CD4-positive, alpha-beta T cell treated with Interleukin-17A for 4 hours (primary cell): ENCODE measurements at regions not wholly inside any gene's neighbourhood (a gene's known extent, or its start where the extent isn't known, plus 50 kb on each side); places are given as distances from the start of the nearest gene placed in this dataset.
"Not testable (repeated sequence)": the region's sequence is repeated elsewhere in the genome, so short reads cannot be mapped to it uniquely, and the experiment has no call there.

Experiments used
- DNase-seq: peaks from one replicate; pipeline ENCODE4 v3.0.0-alpha.2; 2020; ENCODE audit warnings: mixed read lengths

GRCh38 chr7:148472406-148472805, 118.2 kb upstream of the C7orf33 start:
- DNase-seq: no peak

DNA sequence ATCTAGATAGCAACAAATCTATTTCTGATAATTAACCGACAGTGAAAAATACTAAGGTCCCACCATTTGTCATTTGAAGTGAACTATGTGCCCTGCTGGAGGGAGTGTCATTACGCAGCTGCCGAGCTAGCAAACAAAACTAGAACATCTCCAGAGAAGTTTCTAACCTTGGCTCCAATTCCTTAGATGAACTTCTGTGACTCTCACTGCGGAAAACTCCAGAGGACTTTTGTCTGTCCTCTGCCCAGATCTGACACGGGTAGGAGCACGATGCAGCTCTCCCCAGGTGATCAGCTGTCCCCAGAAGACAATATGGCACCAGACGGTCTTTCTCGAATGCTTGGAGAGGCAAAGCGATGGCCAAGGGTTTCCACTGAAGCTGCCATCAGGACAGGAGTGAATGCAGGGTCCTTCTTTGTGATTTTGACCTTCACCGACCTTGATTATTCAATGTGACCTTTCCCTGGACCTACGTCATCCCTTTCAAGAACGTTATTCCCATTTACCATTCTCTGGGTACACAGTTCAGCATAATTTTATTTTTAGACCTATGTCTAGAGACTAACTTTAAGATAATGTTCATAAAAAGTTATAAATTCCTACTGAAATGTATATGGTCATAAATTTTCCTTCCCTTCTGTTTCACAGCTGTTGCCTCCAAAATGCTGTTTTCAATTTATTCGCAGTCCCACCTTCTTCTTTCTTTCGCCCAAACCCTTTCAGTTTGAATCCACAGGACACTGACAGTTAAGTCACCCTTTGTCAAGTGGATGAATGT, 116.7 kb upstream of the C7orf33 start:
- DNase-seq: no peak

DNA sequence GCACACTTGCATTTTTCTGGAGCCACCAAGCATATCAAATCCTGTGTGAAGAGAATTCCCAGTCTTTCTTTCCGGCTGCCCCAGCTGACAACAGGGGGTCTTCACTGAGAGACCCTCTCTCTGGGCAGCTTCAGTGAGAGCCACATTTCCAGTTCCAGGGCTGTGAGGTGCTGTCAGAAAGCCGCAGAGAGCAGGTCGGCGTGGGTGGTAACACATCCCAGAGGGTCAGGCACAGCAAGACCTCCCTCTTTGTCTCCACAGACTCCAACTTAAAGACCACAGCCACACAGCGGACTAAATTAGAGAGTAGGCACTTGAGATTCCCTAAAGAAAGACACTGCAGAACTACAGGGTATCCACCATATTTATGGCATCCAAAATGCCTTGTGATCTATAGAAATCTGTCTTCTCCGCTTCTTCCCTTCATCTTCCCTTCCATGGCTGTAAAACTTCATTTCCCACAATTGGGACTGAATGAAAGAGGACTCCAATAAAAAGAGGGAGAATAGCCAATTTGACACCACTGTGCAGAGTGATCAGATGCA, 116.0 kb upstream of the C7orf33 start:
- no peak for DNase-seq

DNA sequence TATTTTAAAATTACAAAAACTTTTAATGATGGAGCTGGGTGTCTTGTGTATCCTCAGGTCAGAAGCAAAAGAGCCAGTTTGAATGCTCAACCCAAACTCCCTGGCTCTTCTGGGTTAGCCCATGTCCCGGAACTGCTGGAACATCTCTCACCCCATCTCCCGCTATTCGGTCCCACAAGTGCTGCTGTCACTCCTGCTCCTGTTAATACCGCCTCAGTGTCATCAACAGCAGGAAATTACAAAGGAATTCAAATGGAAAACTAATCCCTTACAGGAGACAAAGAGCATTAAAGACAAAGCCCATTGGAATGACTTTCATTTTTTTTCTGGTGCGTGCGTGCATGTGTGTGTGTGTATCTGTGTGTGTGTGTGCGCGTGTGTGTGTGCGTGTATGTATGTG, 112.0 kb upstream of the C7orf33 start:
- DNase-seq: no peak

GRCh38 chr7:148480479-148481146, 110.0 kb upstream of the C7orf33 start:
- no peak for DNase-seq

GRCh38 chr7:148481147-148481526, 109.4 kb upstream of the C7orf33 start:
- no peak for DNase-seq

DNA sequence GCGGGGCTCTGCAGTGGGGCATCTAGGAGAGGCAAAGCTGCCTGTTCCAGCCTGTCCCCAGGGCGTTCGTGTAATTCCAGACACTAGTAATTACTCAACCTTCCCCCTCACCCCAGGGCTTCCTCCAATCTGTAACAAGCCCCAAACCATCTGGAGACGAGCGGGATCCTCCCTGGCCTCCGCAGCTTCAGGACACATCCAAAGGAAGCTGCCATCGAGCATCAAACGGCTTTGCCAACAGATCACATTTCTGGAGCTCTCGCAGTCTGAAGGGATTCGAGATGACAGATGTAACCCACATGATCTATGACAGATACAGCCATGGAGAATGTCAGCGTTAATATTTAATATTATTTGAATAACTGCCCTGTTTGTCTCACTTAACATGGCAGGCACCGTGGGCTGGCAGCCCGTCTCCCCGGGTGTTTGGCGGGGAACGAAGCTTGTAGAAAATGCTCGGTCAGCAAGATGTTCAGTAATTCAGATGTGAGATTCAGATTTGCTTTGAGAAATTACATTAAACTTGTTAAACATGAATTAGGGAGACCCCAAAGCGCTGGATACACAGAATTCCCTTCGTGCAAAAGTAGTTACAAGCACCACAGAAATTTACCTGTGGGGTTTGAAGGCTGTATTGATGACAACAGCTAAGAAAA, 108.5 kb upstream of the C7orf33 start:
- DNase-seq: no peak

DNA sequence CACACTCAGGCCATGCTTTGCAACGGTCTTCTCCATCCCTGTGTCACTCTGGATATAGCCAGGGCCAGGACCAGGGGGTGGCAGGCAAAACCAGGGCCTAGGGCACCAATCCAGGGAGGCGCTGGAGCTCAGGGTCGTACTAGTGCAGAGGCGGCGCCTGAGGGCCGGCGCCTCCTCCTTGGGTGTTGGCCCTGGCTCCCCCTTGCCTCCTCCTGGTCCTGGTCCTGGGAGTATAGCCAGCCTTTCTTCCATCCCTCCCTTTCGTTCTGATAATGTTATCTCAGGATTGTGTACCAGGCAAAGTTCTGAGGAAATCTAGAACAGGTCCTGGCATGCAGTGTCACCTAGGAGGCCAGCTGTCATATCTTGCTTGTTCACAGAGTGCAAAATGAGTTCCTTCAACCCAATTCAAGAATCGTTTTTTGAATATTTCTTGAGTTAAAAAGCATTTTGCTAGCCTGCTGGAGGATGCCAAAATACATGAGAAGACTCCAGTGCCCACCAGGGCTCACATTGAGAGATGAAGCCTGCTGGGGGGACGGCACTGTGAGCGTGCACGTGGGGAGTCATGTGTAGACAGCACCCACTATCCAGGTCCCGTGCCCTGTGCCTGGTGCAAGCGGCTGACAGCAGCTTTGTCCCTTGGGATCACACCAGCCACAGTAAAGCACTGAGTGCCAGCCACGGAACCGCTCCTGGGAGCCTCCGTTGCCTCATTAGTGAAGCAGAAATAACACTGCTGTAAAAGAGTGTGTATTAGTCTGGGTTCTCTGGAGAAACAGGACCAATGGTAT, 106.9 kb upstream of the C7orf33 start:
- no peak for DNase-seq

DNA sequence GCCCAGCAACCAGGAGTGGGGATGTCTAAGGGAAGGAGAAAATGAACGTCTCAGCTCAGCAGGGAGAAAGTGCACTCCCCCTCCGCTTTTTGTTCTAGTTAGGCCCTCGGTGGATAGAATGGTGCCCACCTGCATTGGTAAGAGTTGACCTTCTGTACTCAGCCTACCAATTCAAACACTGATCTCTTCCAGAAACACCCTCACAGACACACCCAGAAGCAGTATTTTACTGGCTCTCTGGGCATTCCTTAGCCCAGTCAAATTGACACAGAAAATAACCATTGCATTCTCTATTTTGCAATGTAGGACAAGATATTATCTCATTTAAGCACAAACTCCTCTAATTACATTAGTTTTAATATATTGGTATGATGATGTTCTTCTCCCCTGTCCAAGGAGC, 106.1 kb upstream of the C7orf33 start:
- no peak for DNase-seq

DNA sequence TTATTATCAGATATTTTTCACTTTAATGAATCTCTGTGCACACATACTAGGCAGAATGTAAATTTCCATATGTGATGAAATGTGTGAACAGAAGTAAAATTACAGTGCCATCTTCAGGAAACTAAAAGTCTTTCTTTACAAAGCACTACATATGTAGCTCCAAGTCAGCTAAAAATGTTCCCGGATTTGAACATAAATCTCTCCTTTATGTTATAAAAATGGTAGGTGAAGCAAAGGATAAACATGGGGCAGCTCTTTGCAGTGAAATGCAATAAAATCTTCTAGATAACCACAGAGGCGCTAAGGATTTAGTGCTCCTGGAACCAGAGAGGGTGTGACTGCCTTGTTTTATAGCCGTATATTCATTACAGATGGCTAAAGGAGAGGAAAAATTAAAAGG, 104.9 kb upstream of the C7orf33 start:
- DNase-seq: no peak

- DNase-seq: no peak
Observed at GRCh38 chr7:148486937-148487336, 103.6 kb upstream of the C7orf33 start.

DNA sequence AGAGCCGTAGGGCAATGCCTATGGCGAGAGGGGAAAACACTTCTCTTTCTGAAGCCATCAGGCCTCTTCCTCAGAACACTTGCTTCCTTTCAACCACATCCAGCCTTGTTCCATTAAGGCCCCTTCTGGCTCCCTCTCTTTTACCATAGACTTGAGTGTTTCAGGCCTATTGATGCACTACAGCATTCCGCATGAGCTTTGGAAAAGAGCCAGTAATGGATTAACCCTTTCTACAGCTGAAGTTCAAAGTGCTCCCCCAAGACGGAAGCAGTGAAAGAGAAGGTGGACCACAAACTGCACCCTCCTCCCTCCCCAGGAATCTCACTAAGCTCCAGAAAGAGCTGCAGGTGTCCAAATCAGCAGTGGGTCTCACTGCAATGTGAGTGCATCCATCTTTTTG, 102.7 kb upstream of the C7orf33 start:
- DNase-seq: no peak

DNA sequence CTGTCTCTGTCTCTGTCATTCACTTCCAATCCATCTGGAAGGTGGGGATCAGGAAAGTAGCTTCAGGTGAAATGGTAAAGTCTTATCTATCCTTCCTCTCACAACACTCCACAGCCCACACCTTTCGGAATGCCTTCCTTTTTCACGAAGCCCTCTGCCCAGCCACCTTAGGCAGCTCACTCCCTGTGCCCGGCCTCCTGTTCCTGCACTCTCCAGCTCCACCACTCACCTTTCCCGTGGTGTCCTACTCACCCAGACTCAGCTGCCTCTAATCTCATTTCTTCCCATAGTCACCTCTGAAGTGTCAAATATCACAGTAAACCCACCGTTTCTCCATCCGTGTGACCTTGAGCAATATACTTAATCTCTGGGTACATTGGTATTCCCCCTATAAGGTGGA, 100.9 kb upstream of the C7orf33 start:
- DNase-seq: no peak

DNA sequence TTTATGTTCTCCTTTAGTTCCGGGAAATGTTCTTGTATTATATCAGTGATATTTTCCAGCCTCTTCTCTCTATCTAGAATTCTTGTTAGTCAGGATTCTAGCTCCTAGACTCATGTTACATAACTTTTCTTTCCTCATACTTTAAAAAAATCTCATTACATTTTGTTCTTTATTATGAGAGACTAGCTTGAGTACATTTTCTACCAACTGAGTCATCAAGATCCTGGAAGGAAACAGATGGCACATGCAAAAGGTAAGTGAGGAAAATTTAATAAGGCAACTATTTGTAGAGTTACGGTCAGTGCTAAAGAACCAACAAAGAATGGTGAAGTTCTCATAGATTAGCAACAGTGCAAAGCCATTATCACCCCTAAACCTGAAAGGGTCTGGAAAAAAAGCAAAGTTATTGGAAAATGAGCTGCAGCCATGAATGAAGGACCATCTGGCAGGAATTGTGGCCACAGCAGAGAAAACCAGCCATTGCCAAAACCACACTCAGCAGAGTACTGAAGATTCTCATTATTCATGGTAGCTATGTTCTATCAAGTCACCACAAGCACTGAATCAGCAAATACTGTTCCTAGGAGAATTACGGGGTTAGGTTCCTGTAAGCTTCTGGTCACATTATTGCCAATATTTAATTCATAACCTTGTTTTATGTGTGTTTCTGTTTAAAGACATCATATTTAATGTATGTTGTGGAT, 98.3 kb upstream of the C7orf33 start:
- no peak for DNase-seq

GRCh38 chr7:148495605-148496004, 95.0 kb upstream of the C7orf33 start:
- DNase-seq: no peak

- DNase-seq: no peak
Observed at GRCh38 chr7:148500978-148501377, 89.6 kb upstream of the C7orf33 start.

GRCh38 chr7:148503900-148504487, 86.6 kb upstream of the C7orf33 start:
- DNase-seq: no peak

DNA sequence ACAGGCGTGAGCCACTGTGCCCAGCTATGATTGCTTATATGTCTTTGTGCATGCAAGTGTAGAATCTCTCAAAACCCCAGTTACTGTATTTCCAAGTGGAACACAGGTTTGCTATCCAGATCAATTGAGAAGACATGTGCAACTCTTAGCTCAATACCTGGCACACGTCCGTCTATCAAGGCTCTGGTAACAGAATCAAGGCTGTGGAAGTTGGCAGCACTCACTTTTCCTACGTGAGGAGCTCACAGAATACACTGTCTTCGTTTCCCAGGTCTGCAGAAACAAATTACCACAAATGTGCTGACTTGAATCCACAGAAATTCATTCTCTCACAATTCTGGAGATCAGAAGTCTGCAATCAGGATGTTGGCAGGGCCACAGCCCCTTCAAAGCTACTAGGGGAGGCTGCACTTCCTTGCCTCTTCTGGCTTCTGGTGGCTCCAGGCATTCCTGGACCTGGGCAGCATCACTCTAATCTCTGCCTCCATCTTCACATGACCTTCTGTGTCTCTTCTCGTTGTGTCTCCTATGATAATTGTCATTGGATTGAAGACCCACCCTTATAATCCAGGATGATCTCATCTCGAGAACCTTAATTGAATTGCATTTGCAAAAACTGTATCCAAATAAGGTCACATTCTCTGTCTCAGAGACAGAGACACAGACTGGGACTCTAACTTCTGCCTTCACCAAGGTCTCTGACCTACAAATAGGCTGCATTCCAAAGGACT, 84.8 kb upstream of the C7orf33 start:
- no peak for DNase-seq

- not testable (repeated sequence) for DNase-seq
Observed at GRCh38 chr7:148507064-148507573, 83.4 kb upstream of the C7orf33 start.

GRCh38 chr7:148507787-148508186, 82.8 kb upstream of the C7orf33 start:
- no peak for DNase-seq

- DNase-seq: no peak
Observed at GRCh38 chr7:148514236-148514635, 76.3 kb upstream of the C7orf33 start.
